ENCODE measurements at regions not wholly inside any gene's neighbourhood (a gene's known extent, or its start where the extent isn't known, plus 50 kb on each side); places are given as distances from the start of the nearest gene placed in this dataset.

DNA sequence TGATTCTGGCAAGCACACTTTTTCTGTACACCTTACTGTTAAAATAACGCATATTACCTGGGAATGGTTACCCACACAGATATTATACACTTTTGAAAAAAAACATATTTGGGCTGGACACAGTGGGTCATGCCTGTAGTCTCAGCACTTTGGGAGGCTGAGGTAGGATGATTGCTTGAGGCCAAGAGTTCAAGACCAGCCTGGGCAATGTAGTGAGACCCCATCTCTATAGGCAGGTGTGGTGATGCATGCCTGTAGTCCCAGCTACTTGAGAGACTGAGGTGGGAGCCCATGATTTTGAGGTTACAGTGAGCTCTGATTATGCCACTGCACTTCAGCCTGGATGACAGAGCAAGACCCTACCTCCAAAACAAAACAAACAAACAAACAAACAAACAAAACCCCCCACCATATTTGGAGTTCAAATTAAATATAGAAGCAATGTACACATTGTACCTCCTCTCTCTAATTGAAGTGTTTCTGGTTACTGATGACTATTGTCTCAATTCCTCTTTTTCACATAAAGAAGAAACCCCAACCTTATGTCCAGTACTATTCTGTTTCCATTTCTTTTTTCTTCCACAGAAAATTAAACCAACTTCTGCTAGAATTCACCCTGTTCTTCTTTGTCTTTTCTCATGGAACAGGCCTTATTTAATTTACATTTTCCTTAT is 152.6 kb upstream of the UMPS start:
- in situ Hi-C loops (cut with HindIII; ENCODE audit: low pct_unique_long_range_greater_than_20kb, low sequenced_read_pairs) (no loop called here), intact Hi-C loops (cut with micrococcal nuclease; ENCODE audit: unreplicated experiment) (no loop called here)
- ChIA-PET POLR2A (no interaction called here), CTCF (interaction anchor here (0.6 to 1.2 kb wide), 3 partner anchors 18 to 409 kb away, joined by 3 to 5 read pairs (median 4); no protein-coding TSS in a partner anchor)
- BruUV-seq (replicated peaks) = no TSS peak
- H3K4me3 ChIP-seq (ENCODE audit: low read depth in 2 of 2, low read length in 2 of 2) = no peak overlapping the region
- ATAC-seq (no peak), DNase-seq (ENCODE audit: low read depth, low spot score) (no peak)
- TF ChIP-seq SIN3A (IDR thresholded peaks at IDR 0.05; ENCODE audit: borderline replicate concordance, insufficient read depth, low read depth, low read length) (no peak), POLR2AphosphoS5 (IDR thresholded peaks at IDR 0.05; ENCODE audit: low read depth, low read length) (no peak), TCF7L2 (IDR thresholded peaks at IDR 0.05; ENCODE audit: low read depth, low read length) (no peak)
- TF ChIP-seq, protein P1, sequence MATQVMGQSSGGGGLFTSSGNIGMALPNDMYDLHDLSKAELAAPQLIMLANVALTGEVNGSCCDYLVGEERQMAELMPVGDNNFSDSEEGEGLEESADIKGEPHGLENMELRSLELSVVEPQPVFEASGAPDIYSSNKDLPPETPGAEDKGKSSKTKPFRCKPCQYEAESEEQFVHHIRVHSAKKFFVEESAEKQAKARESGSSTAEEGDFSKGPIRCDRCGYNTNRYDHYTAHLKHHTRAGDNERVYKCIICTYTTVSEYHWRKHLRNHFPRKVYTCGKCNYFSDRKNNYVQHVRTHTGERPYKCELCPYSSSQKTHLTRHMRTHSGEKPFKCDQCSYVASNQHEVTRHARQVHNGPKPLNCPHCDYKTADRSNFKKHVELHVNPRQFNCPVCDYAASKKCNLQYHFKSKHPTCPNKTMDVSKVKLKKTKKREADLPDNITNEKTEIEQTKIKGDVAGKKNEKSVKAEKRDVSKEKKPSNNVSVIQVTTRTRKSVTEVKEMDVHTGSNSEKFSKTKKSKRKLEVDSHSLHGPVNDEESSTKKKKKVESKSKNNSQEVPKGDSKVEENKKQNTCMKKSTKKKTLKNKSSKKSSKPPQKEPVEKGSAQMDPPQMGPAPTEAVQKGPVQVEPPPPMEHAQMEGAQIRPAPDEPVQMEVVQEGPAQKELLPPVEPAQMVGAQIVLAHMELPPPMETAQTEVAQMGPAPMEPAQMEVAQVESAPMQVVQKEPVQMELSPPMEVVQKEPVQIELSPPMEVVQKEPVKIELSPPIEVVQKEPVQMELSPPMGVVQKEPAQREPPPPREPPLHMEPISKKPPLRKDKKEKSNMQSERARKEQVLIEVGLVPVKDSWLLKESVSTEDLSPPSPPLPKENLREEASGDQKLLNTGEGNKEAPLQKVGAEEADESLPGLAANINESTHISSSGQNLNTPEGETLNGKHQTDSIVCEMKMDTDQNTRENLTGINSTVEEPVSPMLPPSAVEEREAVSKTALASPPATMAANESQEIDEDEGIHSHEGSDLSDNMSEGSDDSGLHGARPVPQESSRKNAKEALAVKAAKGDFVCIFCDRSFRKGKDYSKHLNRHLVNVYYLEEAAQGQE (IDR thresholded peaks at IDR 0.05; ENCODE audit: insufficient read depth in 1 of 2, low read depth in 2 of 2, low read length in 1 of 2) = no peak
- TF ChIP-seq, protein P2, sequence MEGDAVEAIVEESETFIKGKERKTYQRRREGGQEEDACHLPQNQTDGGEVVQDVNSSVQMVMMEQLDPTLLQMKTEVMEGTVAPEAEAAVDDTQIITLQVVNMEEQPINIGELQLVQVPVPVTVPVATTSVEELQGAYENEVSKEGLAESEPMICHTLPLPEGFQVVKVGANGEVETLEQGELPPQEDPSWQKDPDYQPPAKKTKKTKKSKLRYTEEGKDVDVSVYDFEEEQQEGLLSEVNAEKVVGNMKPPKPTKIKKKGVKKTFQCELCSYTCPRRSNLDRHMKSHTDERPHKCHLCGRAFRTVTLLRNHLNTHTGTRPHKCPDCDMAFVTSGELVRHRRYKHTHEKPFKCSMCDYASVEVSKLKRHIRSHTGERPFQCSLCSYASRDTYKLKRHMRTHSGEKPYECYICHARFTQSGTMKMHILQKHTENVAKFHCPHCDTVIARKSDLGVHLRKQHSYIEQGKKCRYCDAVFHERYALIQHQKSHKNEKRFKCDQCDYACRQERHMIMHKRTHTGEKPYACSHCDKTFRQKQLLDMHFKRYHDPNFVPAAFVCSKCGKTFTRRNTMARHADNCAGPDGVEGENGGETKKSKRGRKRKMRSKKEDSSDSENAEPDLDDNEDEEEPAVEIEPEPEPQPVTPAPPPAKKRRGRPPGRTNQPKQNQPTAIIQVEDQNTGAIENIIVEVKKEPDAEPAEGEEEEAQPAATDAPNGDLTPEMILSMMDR (IDR thresholded peaks at IDR 0.05) = no peak
- no peaks in the 10 kb centered on the region for H3K36me3 ChIP-seq (ENCODE audit: control insufficient read depth, insufficient read depth, low read length)
- H3K4me1 ChIP-seq (ENCODE audit: control insufficient read depth, insufficient read depth, low read length) = no peaks in the 10 kb centered on the region
- no peak overlapping the region for H3K27ac ChIP-seq (ENCODE audit: low read length)
- H3K9me3 ChIP-seq (ENCODE audit: control insufficient read depth, insufficient read depth, low read depth, low read length) = no peaks in the 10 kb centered on the region
- H3K27me3 ChIP-seq (ENCODE audit: control insufficient read depth, insufficient read depth, low read length) = peaks cover 24% of the 10 kb centered on the region

DNA sequence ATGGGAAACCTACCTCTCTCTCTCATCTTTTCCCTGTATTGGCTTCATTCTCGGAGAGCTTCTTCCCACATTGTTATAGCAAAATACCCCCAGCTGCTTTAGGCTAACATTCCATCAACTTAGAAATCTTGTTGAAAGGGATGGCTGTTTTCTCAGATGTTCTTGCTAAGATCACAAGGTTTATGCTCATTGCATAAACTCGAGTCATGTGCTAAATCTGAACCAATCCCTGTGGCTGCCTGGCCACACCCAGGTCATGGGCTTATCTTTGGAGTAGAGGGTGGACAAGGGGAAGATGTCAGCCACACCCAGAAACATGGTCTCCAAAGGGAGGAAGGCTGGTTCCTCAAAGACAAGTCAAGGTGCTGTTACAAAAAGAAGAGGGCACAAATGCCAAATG is 150.6 kb upstream of the UMPS start:
- POLR2A ChIA-PET = no interaction called here
- in situ Hi-C loops (cut with HindIII; ENCODE audit: low pct_unique_long_range_greater_than_20kb, low sequenced_read_pairs) = no loop called here
- H3K4me3 ChIP-seq (ENCODE audit: low read depth in 2 of 2, low read length in 2 of 2) = no peak overlapping the region
- ATAC-seq = no peak
- no peak for DNase-seq (ENCODE audit: low read depth, low spot score)
- H3K27ac ChIP-seq (ENCODE audit: low read length) = no peak overlapping the region
- BruUV-seq (replicated peaks) = no TSS peak
- H3K36me3 ChIP-seq (ENCODE audit: control insufficient read depth, insufficient read depth, low read length) = no peaks in the 10 kb centered on the region
- CTCF ChIA-PET = no interaction called here
- intact Hi-C loops (cut with micrococcal nuclease; ENCODE audit: unreplicated experiment) = no loop called here
- no peak for TF ChIP-seq TCF7L2 (IDR thresholded peaks at IDR 0.05; ENCODE audit: low read depth, low read length)
- TF ChIP-seq, protein P2 (IDR thresholded peaks at IDR 0.05) = no peak
- no peak for TF ChIP-seq SIN3A (IDR thresholded peaks at IDR 0.05; ENCODE audit: borderline replicate concordance, insufficient read depth, low read depth, low read length)
- TF ChIP-seq, protein P1 (IDR thresholded peaks at IDR 0.05; ENCODE audit: insufficient read depth in 1 of 2, low read depth in 2 of 2, low read length in 1 of 2) = no peak
- no peak for TF ChIP-seq POLR2AphosphoS5 (IDR thresholded peaks at IDR 0.05; ENCODE audit: low read depth, low read length)
- no peaks in the 10 kb centered on the region for H3K4me1 ChIP-seq (ENCODE audit: control insufficient read depth, insufficient read depth, low read length)
- H3K27me3 ChIP-seq (ENCODE audit: control insufficient read depth, insufficient read depth, low read length) = peaks cover 39% of the 10 kb centered on the region
- no peaks in the 10 kb centered on the region for H3K9me3 ChIP-seq (ENCODE audit: control insufficient read depth, insufficient read depth, low read depth, low read length)
